A549 (cell line): ENCODE measurements at regions not wholly inside any gene's neighbourhood (a gene's known extent, or its start where the extent isn't known, plus 50 kb on each side); places are given as distances from the start of the nearest gene placed in this dataset.

Source experiments
- CTCF ChIP-seq: fragments of >200 bp; sonication (Bioruptor Twin); formaldehyde crosslinking; IDR thresholded peaks from 3 replicates; pipeline ENCODE4 v1.5.1; 2016
- ELK1 ChIP-seq: fragments of 150-350 bp; IDR thresholded peaks from 2 replicates; pipeline ENCODE4 v1.6.1; 2014; ENCODE audit warnings: low read depth, mild to moderate bottlenecking, low read length

- TF ChIP-seq CTCF (no peak), ELK1 (no peak)
Observed at GRCh38 chr4:72743078-72743477, 174.1 kb upstream of the ADAMTS3 start.
